ENCODE measurements at regions not wholly inside any gene's neighbourhood (a gene's known extent, or its start where the extent isn't known, plus 50 kb on each side); places are given as distances from the start of the nearest gene placed in this dataset.

DNA sequence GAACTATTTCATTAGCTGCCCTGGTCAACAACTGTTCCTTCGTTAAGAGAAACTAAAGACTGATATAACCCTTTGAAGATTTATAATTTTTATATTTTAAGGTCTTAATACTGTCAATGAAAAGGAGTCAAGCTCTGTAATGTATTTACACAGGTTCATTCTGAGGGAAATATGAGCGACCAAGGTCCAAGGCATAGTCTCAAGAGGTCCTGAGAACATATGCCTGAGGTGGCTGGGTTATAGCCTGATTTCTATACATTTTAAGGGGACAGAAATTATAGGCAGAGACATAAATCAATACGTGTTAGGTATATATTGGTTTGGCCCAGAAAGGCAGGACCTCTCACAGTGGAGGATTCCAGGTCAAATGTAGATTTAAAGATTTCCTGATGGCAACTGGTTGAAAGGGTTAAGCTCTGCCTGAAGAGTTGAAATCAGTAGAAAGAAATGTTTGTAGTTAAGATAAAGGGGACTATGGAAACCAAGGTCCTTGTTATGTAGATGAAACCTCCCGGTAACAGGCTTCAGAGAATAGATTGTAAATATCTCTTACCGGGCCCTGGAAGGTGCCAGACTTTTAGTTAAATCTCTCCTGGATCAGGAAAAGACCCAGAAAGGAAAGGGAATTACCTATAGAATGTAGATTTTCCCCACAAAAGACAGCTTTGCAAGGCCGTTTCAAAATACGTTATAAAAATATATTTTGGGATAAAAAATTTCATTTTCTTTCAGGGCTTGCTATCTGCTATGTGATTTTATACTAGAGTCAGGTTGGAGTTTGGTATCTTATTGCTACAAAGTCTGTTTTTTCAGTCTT, 107.3 kb upstream of the PRLR start:
- TF ChIP-seq POLR2AphosphoS5 (IDR thresholded peaks at IDR 0.05) = no peak
- TF ChIP-seq, protein P1, sequence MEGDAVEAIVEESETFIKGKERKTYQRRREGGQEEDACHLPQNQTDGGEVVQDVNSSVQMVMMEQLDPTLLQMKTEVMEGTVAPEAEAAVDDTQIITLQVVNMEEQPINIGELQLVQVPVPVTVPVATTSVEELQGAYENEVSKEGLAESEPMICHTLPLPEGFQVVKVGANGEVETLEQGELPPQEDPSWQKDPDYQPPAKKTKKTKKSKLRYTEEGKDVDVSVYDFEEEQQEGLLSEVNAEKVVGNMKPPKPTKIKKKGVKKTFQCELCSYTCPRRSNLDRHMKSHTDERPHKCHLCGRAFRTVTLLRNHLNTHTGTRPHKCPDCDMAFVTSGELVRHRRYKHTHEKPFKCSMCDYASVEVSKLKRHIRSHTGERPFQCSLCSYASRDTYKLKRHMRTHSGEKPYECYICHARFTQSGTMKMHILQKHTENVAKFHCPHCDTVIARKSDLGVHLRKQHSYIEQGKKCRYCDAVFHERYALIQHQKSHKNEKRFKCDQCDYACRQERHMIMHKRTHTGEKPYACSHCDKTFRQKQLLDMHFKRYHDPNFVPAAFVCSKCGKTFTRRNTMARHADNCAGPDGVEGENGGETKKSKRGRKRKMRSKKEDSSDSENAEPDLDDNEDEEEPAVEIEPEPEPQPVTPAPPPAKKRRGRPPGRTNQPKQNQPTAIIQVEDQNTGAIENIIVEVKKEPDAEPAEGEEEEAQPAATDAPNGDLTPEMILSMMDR (IDR thresholded peaks at IDR 0.05) = no peak

All from suprapubic skin (tissue), 3 donors.